ENCODE measurements at regions not wholly inside any gene's neighbourhood (a gene's known extent, or its start where the extent isn't known, plus 50 kb on each side); places are given as distances from the start of the nearest gene placed in this dataset.

DNA sequence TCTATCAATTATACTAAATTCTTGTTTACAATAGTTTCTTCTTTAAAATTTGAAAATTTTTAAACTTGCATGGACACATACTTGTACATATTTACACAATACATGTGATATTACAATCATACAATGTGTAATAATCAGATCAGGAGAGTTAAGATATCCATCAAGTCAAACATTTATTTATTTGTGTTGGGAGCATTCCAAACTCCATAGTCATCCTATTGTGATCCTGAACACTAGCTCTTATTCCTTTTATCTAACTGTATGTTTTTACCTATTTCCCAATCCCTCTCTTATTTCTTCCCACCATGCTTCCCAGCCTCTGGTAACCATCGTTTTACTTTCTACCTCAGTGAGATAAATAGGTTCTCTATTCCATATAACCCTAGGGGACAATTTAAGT lies 1219.2 kb downstream of the ZPLD1 start:
- no peak for DNase-seq (ENCODE audit: low spot score)

DNA sequence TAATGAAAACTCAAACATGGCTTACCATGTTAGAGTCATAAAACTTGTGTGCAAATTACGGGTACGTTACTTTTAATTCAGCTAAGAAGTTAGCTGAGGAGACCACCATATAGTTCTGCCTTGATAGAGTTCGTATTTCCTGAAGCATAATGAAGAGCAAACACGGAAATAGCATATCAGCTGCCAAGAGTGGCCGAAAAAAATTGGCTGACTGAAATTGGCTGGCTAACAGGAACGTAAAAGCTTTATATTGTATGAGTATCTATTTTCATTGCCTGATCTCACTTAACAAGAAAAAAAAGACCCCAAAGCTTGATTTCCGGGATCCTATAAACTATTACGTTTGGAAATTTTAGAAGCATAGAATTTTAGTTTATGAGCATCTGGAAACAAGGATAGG lies 1222.9 kb downstream of the ZPLD1 start:
- DNase-seq (ENCODE audit: low spot score) = no peak

DNA sequence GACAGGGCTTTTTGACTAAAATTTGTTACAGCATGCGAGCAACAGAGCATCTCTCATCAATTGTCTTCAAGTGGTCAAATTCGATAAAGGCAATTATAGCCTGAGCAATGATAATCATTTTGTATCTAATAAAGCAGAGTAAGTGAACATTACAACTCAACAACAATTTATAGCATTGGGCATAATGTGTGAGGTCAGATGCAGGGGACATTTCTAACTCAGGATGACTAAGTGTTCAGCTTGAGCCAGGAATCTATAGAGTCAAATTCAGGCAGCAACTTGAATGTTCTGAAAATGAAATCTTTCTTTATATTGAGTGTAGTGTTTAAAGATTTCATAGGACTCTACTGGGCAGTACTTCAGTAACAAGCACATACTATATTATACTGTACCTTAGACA lies 1226.0 kb downstream of the ZPLD1 start:
- no peak for DNase-seq (ENCODE audit: low spot score)

DNA sequence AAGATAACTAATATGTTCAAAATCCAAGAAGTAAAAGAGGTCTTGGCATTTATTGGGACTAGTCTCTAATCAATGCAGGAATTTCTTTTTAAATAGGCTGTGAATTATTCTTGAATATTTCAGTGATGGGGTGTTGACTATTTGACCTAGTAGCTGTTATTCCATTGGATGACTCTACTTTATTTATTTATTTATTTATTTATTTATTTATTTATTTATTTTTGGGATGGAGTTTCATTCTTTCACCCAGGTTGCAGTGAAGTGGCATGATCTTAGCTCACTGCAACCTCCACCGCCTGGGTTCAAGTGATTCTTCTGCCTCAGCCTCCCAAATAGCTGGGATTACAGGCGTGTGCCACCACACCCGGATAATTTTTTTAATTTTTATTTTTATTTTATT lies 1227.8 kb downstream of the ZPLD1 start:
- no peak for DNase-seq (ENCODE audit: low spot score)

DNA sequence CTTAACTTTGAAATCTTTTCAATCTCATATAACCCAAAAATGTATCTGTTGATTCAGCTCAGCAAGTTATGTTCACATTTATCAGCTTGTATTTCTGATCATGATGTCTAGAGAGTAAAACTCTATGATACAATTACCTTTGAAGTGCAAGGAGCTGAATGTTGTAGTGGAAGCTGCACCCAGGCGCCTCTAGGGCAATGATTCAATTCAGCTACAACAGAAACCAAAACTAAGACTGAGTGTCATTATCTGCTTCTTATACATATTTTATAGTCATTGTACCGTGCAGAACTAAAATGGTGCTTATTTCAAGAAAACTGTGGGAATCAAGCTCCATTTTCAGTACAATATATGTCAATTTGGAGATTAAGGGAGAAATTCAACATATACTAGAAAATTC lies 1237.5 kb downstream of the ZPLD1 start:
- no peak for DNase-seq (ENCODE audit: low spot score)

DNA sequence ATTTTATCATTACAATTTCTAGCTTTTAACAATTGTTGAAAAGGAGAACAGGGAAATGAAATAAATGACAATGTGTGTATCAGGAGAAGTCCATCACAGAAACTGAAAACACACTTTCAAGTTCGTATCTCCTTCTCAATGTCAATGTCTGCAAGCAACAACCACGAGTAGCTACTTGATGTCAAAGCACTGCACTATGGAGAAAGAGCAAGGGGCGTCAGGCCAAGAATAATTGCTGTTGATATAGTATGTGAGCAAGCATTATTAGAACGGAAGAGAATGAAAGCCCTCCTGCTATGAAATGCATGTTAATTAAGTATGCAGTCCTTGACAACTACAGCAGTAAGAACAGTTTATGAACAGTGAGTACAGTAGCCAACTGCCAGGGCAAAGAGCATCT lies 1250.1 kb downstream of the ZPLD1 start:
- DNase-seq (ENCODE audit: low spot score) = no peak

DNA sequence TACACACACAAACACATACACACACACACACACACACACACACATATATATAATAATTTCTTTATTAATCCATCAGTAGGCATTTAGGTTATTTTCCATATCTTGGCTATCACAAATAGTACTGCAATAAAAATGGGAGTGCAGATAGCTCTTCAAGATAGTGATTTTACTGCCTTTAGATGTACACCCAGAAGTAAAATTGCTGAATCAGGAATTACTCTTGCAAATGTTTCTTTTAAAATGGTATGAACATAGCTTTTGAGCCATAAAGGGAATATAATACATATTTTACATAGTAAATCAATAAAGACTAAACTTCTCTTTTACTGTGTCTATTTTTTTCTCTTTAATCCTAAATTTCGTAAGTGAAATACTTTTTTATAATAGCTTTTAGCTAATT lies 1251.1 kb downstream of the ZPLD1 start:
- no peak for DNase-seq (ENCODE audit: low spot score)

DNA sequence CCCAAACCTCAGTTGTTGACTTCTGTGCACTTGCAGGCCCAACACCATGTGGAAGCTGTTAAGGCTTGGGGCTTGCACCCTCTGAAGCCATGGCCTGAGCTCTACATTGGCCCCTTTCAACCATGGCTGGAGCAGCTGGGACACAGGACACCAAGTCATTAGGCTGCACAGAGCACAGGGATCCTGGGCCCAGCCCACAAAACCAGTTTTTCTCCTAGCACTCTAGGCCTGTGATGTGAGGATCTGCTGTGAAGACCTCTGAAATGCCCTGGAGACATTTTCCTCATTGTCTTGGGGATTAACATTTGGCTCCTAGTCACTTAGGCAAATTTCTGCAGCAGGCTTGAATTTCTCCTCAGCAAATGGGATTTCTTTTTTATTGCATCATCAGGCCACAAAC lies 1255.7 kb downstream of the ZPLD1 start:
- DNase-seq (ENCODE audit: low spot score) = no peak

DNA sequence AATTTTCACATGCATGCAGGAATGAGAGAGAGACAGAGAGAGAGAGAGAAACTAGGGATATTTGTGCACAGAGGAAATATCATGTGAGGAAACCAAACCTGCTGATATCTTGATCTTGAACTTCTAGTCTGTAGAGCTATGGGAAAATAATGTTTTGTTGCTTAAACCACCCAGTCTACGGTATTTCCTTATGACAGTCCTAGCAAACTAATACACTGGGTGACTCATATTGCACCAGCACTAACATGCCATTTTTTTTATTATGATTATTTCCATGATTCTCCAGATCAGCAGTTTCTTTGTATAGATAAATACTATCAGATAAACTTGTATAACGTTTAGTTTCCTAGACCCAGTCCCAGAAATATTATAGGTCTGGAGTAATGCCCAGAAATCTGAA lies 1259.0 kb downstream of the ZPLD1 start:
- no peak for DNase-seq (ENCODE audit: low spot score)

DNA sequence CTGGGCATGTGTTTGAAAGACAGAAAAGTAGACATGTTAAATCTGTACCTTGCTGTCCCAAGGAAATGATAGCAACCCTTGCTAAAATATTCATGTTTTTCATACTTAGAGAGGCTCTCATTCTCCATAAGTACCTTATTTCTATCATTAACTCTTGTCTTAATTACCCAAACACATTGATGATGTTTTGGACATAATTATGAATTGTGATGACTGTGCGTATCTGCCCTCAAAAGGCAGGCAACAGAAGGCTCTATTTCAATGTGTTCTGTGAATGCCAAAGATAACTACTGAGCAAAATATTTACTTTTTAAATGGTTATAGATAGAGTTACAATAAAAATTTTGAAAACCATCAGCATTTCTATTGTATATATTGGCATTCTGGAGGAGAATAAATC lies 1263.8 kb downstream of the ZPLD1 start:
- no peak for DNase-seq (ENCODE audit: low spot score)

DNA sequence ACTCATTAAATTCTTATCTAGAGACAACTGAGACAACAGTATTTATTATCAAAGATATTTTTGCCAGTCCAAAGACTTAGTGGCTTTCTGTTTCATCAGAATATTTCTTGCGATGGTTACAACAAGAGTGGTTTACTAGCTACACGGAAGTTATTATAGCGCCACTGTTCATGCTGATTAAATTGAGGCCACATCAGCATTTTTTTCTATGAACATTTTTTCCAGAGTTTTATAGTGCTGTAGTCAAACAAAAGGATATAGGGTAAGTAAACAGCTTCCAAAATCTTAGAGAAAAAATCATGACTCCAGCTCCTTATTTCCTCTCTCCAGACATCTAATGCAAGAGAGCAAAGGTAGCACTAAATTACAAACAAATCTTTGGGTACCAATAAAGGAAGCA lies 1264.4 kb downstream of the ZPLD1 start:
- DNase-seq (ENCODE audit: low spot score) = no peak

DNA sequence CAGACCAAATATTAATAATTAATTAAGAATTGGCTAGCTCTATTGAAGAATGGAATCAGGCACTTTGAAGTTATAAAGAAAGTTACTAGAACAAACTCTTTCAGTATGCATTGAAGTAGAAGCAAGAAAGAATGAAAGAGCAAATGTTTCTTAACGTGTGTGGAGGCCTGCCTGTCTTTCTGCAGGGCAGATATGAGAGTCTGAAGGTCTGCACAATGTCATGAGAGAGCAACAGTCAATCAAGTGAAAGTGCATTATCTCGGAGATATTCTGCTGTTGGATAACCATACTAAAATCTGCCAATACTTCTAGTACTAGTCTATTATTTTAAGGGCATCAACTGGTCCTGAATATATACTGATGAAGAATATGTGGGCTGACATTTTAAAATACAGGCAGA lies 1270.8 kb downstream of the ZPLD1 start:
- DNase-seq (ENCODE audit: low spot score) = no peak

DNA sequence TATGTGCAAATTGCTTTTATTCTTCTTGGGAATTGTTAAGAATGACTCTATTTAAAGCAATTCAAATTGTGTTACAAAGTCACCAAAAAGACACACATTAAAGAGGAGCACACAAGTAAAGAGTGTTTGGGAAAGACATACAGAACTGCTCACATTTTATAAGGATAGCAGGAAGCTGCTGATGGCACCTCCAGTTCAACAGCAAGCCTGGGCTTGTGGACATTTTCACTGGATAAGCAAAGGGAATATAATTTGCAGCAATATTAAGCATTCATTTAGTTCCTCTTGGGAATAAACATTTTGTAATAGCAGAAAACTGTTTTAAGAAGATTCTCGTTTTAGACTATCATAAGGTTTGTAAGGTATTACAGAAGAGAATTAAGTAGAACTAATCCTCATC lies 1271.9 kb downstream of the ZPLD1 start:
- DNase-seq (ENCODE audit: low spot score) = no peak

DNA sequence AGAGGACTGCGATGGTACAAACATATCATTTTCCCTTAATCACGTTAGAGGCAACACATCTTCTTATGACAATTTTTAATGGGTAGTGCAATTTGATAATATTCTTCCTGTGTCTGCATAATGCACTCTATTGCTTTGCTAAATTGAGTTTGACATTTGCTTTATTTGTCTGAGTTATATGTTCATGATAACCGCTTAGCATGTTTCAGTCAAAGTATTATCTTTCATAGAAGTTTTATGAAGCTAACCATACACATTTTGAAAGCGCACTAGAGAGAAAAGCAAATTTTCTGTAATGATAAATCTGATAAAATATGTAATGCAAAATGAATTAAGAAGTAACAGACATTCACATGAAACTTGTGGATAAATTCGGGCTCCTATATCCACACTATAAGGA lies 1276.9 kb downstream of the ZPLD1 start:
- DNase-seq (ENCODE audit: low spot score) = no peak

DNA sequence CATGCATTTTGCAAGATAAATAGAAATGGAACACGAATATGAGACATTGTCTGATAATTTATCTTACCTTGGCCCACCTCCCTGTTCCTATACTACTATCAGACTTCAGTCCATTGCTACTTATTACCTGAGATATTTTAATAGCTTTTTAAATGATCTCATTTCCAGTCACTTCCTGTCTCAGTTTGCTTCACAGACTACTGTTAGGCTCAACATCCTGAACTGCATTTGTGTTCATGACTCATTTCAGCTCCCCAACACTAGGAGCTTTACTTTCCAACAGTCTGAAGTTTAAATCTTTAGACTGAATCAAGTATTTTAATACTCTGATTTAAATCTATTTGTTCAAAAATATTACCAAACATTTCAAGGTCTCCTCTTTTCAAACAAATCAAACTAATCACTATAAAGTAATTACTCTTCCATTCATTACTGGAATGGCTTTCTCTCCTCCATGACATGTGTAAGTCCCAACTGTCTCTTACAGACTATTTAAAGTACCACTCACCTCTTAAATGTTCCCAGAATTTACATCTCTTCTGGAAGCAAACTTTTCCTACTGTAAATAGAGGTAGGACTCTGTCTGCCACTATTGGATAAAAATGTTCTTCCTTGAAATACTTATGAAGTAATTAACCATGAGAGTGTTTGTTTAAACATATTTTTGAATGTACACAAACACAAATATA lies 1277.6 kb downstream of the ZPLD1 start:
- no peak for DNase-seq (ENCODE audit: low spot score)

DNA sequence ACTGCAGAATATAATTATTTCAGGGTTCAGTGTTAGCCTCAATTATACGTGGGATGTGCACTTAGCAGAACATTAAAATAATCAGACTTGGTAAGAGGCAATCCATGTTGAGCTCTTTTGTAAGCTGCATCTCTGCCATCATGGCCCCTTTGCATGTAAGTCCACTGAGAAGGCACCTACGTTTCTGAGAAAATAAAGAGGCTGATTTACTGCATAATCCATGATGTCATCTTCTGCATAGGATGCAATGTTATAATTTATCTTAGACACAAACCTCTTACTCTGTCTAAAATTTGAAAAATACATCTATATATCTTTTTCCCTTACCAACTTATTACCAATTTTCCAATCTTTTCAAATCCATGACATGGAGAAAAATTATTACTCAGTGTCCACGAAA lies 1294.7 kb downstream of the ZPLD1 start:
- no peak for DNase-seq (ENCODE audit: low spot score)

DNA sequence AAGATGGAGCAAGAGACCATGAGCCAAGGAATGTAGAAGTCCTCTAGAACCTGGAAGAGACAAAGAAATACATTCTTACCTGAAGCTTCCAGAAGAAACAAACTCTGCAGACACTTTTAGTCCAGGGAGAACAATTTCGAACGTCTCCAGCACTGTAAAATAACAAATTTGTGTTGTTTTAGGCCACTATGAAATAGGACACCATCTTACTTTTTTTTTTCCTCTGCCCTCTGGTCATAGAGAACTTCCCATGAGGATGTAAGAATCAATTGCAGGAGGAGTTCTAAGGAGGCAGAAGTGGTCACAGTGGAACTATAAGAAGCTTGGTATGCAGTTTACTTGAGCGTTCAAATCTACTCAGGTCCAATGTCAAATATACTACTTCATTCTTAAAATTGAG lies 1295.9 kb downstream of the ZPLD1 start:
- DNase-seq (ENCODE audit: low spot score) = no peak

DNA sequence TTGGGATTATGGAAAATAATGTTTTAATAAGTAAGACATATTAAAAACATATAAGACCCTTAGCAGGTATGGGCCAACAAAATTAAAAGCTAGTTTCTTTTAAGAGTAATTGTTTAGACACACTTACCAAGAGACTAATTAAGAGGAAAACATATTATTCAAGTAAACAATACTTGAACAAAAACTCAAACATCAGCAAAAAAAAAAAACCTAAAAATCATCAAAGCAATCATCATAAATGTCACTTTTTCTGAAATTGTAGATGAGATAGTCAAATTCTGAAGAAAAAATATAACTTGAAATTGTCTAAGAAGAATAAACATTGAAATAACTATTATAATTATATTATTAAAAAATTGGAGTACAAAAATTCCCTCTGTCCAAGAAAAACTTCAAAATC lies 1318.2 kb downstream of the ZPLD1 start:
- DNase-seq (ENCODE audit: low spot score) = no peak

DNA sequence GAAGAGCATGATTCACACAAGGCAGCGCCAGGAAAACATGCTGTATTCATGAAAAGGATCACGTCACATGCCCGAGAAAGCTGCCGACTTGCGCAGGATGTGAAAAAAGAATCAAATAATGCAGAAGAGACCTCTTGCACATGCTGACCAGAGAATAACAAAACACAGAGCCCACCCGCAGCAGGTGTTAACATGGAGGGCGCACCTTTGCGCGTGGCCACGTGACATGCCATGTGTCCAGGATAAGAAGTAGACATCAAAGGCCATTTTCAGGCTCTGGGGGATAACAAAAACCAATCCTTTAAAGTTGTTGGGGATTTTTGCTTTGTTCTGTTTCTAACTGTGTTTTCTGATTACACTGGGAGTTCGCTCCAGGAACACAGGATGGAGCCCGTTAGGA lies 1332.8 kb downstream of the ZPLD1 start:
- DNase-seq (ENCODE audit: low spot score) = no peak

DNA sequence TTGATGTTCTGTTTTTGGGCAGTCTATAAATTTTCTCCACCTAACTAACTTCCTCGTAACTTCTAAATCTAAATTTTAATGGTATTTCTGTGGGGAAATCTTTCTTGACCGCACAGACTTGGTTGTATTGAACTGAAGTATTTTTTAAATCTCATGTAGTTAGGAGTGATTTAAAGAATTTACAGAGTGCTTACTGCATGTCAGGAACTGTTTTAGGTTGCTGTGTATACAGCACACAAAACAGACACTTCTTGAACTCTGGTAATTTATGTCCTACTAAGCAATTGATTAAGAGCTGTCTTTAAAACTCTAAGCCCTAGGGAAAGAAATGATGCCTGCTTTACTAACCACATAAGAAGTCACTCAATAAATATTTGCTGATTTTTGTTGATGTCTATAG lies 1350.2 kb downstream of the ZPLD1 start:
- DNase-seq (ENCODE audit: low spot score) = no peak

DNA sequence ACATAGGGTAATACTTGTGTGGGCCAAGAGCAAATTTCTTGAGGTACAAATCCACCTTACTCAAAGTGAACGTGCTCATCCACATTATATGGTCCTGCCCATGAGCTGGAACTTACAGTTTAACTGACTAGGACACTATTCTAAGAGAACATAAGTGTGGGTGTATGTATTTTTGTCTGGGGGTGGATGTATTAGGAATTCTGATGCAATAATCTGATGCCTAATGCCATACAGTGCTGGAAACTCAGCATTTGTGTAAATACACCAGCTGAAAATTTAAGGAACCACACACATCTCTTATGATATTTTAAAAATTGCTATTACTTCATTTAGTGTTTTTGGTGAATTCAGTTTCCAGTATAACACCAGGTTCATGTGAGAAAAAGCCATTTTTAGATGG lies 1350.7 kb downstream of the ZPLD1 start:
- no peak for DNase-seq (ENCODE audit: low spot score)

DNA sequence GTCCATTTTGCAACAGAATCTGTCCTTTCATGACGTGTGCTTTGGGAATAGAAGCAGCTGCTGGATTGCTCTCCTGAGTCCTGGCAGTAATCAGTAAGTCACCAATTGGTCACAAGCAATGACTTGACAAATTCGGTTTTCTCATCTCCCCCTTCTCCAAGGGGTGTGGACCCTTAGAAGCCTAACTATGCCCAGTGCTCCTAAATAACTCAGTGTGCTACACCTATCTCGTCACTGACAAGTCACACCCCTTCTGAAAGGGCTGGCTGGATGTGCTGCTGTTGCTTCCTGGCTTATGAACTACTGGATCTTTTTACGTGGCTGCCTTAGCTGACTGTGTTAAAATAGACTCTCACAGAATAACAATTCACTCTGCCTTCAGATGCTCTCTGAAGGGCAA lies 1351.5 kb downstream of the ZPLD1 start:
- no peak for DNase-seq (ENCODE audit: low spot score)

DNA sequence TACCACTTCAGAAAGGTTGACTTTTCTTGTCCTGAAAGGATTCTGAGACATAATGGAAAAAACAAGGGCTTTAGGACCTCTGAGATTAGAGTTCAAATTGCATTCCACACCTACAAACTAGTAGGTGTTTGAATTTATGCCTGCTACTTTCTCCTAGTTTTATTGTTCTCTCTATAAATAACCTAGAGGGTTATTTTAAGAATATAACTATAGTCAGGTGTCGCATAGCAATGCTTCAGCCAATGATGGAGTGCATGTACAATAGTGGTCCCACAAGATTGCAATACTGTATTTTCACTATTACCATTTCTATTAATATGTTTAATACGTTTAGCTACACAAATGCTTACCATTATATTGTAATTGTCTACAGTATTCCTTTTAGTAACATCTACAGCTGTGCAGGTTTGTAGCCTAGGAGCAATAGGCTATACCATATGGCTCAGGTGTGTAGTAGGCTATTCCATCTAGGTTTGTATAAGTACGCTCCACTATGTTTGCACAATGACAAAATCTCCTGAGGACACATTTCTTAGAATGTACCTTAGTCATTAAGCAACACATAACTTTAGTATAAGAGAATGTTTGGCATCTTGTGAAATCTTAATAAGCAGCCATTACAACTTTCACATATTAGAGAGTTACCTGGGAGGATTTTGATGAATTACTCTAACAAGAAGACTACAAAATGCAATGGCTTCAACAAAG lies 1352.5 kb downstream of the ZPLD1 start:
- no peak for DNase-seq (ENCODE audit: low spot score)

DNA sequence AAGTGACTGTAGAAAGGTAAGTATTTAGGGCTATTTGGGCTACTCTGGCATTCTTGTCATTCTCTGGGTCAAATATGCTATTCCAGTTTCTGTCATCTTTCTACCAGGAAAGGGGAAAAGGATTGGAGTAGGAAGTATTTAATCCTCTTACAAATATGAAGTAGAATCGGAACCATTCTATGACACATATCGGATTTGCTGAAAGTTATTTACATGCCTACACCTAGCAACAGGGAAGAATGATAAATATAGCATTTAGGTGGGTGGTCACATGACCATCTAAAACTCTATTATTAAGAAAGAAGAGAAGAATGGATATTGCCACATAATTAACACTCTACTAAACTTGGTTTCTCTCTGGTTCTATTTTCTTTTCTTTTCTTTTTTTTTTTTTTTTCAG lies 1353.1 kb downstream of the ZPLD1 start:
- no peak for DNase-seq (ENCODE audit: low spot score)

All from ecto neural progenitor cell (in vitro differentiated cells).